ENCODE measurements at regions not wholly inside any gene's neighbourhood (a gene's known extent, or its start where the extent isn't known, plus 50 kb on each side); places are given as distances from the start of the nearest gene placed in this dataset.

GRCh38 chr1:37233606-37234005, 199.3 kb upstream of the GRIK3 start:
- DNase-seq, result no peak
- no peak for TF ChIP-seq POLR2AphosphoS5 (IDR thresholded peaks at IDR 0.05)
- TF ChIP-seq POLR2A (IDR thresholded peaks at IDR 0.05), result no peak
- no peak for TF ChIP-seq EP300 (IDR thresholded peaks at IDR 0.05)
- TF ChIP-seq, protein P1, sequence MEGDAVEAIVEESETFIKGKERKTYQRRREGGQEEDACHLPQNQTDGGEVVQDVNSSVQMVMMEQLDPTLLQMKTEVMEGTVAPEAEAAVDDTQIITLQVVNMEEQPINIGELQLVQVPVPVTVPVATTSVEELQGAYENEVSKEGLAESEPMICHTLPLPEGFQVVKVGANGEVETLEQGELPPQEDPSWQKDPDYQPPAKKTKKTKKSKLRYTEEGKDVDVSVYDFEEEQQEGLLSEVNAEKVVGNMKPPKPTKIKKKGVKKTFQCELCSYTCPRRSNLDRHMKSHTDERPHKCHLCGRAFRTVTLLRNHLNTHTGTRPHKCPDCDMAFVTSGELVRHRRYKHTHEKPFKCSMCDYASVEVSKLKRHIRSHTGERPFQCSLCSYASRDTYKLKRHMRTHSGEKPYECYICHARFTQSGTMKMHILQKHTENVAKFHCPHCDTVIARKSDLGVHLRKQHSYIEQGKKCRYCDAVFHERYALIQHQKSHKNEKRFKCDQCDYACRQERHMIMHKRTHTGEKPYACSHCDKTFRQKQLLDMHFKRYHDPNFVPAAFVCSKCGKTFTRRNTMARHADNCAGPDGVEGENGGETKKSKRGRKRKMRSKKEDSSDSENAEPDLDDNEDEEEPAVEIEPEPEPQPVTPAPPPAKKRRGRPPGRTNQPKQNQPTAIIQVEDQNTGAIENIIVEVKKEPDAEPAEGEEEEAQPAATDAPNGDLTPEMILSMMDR (IDR thresholded peaks at IDR 0.05), result no peak
- Histone ChIP-seq H3K27ac (no peak overlapping the region), H3K4me1 (no peaks in the 10 kb centered on the region), H3K4me3 (no peak overlapping the region), H3K27me3 (no peaks in the 10 kb centered on the region), H3K9me3 (peaks cover 0 to 4% (median 0%) of the 10 kb centered on the region in 4 donors), H3K36me3 (no peaks in the 10 kb centered on the region)
- intact Hi-C loops (cut with DNase I), result no loop called here
- 85 to 96% methylated on average over 2 of the region's 2 CpGs for WGBS, 2 donors

DNA sequence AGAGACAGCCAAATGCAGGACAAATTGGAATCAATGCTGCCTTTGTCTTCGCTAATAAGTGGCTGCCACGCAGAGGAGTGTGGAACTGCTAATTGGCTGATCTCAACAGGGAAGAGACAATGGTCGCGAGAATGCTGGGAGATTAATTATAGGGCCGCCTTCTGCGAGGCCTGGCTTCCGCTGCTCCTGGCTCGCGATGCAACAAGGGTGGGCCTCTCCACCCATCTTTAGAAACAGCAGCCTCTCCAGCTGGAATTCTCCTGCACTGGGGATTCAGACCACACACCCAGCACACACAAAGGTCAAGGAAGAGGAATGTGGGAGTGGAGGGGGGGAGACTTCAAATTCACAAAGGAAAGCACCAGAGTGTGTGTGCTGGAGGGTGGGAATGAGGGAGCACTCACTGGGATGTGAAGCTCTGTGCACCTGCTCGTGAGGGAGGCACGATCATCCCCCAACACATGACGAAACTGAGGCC, 200.7 kb upstream of the GRIK3 start:
- intact Hi-C loops (cut with DNase I), result no loop called here
- Histone ChIP-seq H3K4me3 (no peak overlapping the region), H3K4me1 (no peaks in the 10 kb centered on the region), H3K36me3 (no peaks in the 10 kb centered on the region), H3K27ac (no peak overlapping the region), H3K9me3 (peaks cover 0 to 4% (median 0%) of the 10 kb centered on the region in 4 donors), H3K27me3 (peaks cover 0 to 2% (median under 1%) of the 10 kb centered on the region in 3 donors)
- WGBS, 2 donors, result 19 to 25% methylated on average over 12 of the region's 12 CpGs
- TF ChIP-seq EP300 (IDR thresholded peaks at IDR 0.05) (no peak), POLR2AphosphoS5 (IDR thresholded peaks at IDR 0.05) (no peak), POLR2A (IDR thresholded peaks at IDR 0.05) (no peak)
- TF ChIP-seq, protein P1 (IDR thresholded peaks at IDR 0.05), result no peak
- DNase-seq, result no peak

GRCh38 chr1:37237948-37238347, 203.6 kb upstream of the GRIK3 start:
- TF ChIP-seq, protein P1 (IDR thresholded peaks at IDR 0.05), result no peak
- TF ChIP-seq POLR2A (IDR thresholded peaks at IDR 0.05) (no peak), POLR2AphosphoS5 (IDR thresholded peaks at IDR 0.05) (no peak), EP300 (IDR thresholded peaks at IDR 0.05) (no peak)
- no peaks in the 10 kb centered on the region for H3K36me3 ChIP-seq
- no peaks in the 10 kb centered on the region for H3K9me3 ChIP-seq
- DNase-seq, result no peak
- intact Hi-C loops (cut with DNase I), result no loop called here
- no peaks in the 10 kb centered on the region for H3K4me1 ChIP-seq
- WGBS, 2 donors, result 50 to 60% methylated on average over 2 of the region's 2 CpGs
- no peak overlapping the region for H3K27ac ChIP-seq
- peaks cover 0 to 25% (median 14%) of the 10 kb centered on the region in 3 donors for H3K27me3 ChIP-seq
- no peak overlapping the region for H3K4me3 ChIP-seq

DNA sequence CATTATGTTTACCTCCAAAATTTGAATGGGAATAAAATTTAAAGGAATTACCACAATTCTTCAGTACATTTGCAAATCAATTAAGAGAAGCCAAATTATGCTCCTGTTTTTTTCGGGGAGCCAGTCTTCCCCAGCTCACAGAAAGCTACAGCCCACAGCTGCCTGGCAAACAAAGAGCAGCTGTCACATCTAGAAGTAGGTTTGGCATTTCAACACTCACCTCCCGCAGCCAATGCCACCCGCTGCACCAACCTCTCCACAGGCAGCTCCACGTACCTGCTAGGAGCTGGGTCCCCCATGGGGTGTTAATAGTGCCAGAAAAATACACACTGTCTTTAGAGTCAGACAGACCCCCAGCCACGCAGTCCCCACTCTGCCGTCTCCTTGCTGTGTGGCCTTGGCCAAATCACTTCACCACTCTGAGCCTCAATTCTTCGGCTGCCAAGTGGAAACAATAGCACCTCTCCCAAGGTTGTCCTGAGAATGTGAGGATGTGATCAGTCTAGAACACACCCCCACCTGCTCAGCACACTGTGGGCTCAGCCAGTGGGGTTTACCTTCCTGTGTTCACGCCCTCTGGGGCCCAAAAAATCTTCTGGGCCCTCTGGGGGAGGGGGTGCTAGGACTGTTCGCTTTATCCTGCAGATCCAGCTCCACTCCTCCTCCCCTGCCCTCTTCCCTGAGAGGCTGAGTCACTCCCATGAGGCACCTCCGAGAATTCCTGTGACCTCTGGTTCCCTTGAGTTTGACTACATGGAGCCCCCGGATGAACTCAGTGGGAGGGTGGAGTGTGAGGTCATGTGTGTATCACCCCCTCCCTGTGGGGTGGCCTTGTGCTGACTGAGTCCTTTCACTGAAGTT, 204.3 kb upstream of the GRIK3 start:
- Histone ChIP-seq H3K27me3 (peaks cover 0 to 25% (median 14%) of the 10 kb centered on the region in 3 donors), H3K4me1 (no peaks in the 10 kb centered on the region), H3K9me3 (no peaks in the 10 kb centered on the region), H3K36me3 (no peaks in the 10 kb centered on the region), H3K27ac (no peak overlapping the region), H3K4me3 (no peak overlapping the region)
- no peak for TF ChIP-seq POLR2A (IDR thresholded peaks at IDR 0.05)
- TF ChIP-seq POLR2AphosphoS5 (IDR thresholded peaks at IDR 0.05), result no peak
- intact Hi-C loops (cut with DNase I), result no loop called here
- WGBS, 2 donors, result 50 to 59% methylated on average over 11 of the region's 11 CpGs
- DNase-seq, result no peak

DNA sequence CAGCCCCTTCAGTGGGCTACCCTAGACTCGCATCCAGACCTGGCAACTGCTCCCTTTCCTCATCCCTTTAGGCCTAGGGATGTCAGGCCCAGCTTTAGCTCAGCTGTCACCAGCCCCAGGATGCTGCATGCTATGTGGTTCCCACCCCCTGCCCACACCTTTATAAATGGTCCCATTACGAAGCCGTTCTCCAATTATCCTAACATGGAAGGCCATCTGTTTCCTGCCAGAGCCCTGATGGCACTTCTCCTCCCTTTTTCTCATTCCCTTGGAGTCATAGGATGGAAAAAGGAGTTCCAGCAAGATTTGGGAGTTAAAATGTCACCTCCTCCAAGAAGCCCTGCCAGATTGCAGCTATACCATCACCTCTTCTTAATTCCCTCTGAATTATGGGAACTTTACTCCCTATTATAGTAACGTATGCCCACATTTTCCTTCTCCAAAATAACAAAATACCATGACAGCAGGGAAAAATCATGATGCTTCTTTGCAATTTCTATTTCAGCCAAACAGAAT, 205.0 kb upstream of the GRIK3 start:
- no peak for TF ChIP-seq POLR2AphosphoS5 (IDR thresholded peaks at IDR 0.05)
- no peaks in the 10 kb centered on the region for H3K36me3 ChIP-seq
- peaks cover 0 to 25% (median 14%) of the 10 kb centered on the region in 3 donors for H3K27me3 ChIP-seq
- no peaks in the 10 kb centered on the region for H3K4me1 ChIP-seq
- H3K4me3 ChIP-seq, result no peak overlapping the region
- WGBS, 2 donors, result 63% methylated on average over 4 of the region's 4 CpGs
- intact Hi-C loops (cut with DNase I), result no loop called here
- no peak for DNase-seq
- no peaks in the 10 kb centered on the region for H3K9me3 ChIP-seq
- H3K27ac ChIP-seq, result no peak overlapping the region

All from sigmoid colon (tissue), 6 donors.